ENCODE measurements at regions not wholly inside any gene's neighbourhood (a gene's known extent, or its start where the extent isn't known, plus 50 kb on each side); places are given as distances from the start of the nearest gene placed in this dataset.

GRCh38 chr15:57797110-57797509 lies 90.6 kb downstream of the POLR2M start:
- TF ChIP-seq, protein P1, sequence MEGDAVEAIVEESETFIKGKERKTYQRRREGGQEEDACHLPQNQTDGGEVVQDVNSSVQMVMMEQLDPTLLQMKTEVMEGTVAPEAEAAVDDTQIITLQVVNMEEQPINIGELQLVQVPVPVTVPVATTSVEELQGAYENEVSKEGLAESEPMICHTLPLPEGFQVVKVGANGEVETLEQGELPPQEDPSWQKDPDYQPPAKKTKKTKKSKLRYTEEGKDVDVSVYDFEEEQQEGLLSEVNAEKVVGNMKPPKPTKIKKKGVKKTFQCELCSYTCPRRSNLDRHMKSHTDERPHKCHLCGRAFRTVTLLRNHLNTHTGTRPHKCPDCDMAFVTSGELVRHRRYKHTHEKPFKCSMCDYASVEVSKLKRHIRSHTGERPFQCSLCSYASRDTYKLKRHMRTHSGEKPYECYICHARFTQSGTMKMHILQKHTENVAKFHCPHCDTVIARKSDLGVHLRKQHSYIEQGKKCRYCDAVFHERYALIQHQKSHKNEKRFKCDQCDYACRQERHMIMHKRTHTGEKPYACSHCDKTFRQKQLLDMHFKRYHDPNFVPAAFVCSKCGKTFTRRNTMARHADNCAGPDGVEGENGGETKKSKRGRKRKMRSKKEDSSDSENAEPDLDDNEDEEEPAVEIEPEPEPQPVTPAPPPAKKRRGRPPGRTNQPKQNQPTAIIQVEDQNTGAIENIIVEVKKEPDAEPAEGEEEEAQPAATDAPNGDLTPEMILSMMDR (IDR thresholded peaks at IDR 0.05): no peak
- TF ChIP-seq POLR2A (IDR thresholded peaks at IDR 0.05) (no peak), POLR2AphosphoS5 (IDR thresholded peaks at IDR 0.05) (no peak)

Measured in transverse colon (tissue), 4 donors.